Nephron (organoid): ENCODE measurements at regions not wholly inside any gene's neighbourhood (a gene's known extent, or its start where the extent isn't known, plus 50 kb on each side); places are given as distances from the start of the nearest gene placed in this dataset.

Source experiments
- H3K27ac Mint-ChIP-seq, 3 experiments: 2 replicates each; pipeline ENCODE4 v1.8.0; 2020; ENCODE audit warnings: mixed read lengths in 3 of 3, mild to moderate bottlenecking in 2 of 3, moderate library complexity in 1 of 3
- H3K27me3 Mint-ChIP-seq: 2 replicates; pipeline ENCODE4 v1.8.0; 2021; ENCODE audit warnings: low read depth, mild to moderate bottlenecking, moderate library complexity, mixed read lengths
- H3K36me3 Mint-ChIP-seq: 2 replicates; pipeline ENCODE4 v1.8.0; 2020; ENCODE audit warnings: low read depth, mixed read lengths
- H3K4me1 Mint-ChIP-seq: 2 replicates; pipeline ENCODE4 v1.8.0; 2020; ENCODE audit warnings: mixed read lengths
- H3K4me3 Mint-ChIP-seq, 3 experiments: 2 replicates each; pipeline ENCODE4 v1.8.0; 2020; ENCODE audit warnings: mild to moderate bottlenecking in 3 of 3, mixed read lengths in 3 of 3, moderate library complexity in 2 of 3
- H3K9me3 Mint-ChIP-seq: 2 replicates; pipeline ENCODE4 v1.8.0; 2020; ENCODE audit warnings: mixed read lengths
- TF ChIP-seq, protein P1 (sequence below), 3 experiments: fragments of 200-600 bp; sonication (generic); IDR thresholded peaks; one replicate each; pipeline ENCODE4 v1.5.0; 2021; ENCODE audit warnings: antibody characterized with exemption in 3 of 3; ENCODE audit not compliant: unreplicated experiment in 3 of 3

DNA sequence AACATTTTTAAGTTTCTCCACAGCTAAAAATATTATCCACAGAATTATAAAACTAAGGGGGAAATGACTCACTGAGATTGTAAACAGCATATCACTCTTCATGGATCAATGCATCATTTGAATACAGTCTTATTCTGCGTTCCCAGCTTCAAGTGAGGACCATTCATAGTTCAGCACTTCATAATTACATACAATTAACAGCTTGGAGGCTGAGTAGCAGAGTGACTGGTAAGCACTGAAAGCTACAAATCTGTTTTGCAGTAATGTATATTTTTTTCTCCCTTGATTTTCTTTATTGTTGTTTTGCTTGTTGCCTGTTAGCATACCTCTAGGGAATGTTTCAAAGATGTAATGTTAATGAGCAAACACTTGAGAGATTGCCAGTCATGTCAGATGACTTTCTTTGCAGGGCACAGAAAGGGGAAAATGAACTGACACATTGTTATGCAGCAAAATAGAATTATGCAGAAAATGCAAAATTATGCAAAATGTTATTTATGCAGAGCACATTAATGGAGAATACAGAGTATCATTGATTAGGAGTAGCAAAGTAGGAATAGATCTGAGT is 138.6 kb downstream of the RPS29 start:
- H3K4me1 Mint-ChIP-seq, result no peaks in the 10 kb centered on the region
- no peak overlapping the region for H3K4me3 Mint-ChIP-seq
- no peak overlapping the region for H3K27ac Mint-ChIP-seq
- H3K9me3 Mint-ChIP-seq, result peaks cover 9% of the 10 kb centered on the region
- H3K27me3 Mint-ChIP-seq, result no peaks in the 10 kb centered on the region
- no peaks in the 10 kb centered on the region for H3K36me3 Mint-ChIP-seq
- TF ChIP-seq, protein P1, sequence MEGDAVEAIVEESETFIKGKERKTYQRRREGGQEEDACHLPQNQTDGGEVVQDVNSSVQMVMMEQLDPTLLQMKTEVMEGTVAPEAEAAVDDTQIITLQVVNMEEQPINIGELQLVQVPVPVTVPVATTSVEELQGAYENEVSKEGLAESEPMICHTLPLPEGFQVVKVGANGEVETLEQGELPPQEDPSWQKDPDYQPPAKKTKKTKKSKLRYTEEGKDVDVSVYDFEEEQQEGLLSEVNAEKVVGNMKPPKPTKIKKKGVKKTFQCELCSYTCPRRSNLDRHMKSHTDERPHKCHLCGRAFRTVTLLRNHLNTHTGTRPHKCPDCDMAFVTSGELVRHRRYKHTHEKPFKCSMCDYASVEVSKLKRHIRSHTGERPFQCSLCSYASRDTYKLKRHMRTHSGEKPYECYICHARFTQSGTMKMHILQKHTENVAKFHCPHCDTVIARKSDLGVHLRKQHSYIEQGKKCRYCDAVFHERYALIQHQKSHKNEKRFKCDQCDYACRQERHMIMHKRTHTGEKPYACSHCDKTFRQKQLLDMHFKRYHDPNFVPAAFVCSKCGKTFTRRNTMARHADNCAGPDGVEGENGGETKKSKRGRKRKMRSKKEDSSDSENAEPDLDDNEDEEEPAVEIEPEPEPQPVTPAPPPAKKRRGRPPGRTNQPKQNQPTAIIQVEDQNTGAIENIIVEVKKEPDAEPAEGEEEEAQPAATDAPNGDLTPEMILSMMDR (IDR thresholded peaks at IDR 0.05; ENCODE audit: unreplicated experiment in 3 of 3), result no peak

DNA sequence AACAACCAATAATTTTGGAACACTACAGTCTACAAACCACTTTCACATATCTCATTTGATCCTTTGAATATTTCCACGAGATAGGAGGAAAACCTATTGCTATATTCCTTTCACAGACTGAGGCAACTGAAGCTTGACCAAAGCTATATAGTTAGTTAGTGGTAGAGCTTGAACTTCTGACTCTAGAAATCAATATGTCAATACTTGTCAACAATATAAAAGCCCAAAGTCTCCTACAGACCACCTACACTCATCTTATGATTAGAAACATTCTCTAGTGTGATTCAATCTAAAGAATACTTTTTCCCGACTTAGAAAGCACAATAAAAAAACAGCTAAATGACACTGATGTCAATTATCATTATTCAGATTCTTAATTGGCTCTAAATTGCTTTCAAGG is 139.4 kb downstream of the RPS29 start:
- Mint-ChIP-seq H3K4me3 (no peak overlapping the region), H3K4me1 (no peaks in the 10 kb centered on the region), H3K36me3 (no peaks in the 10 kb centered on the region), H3K27me3 (no peaks in the 10 kb centered on the region), H3K9me3 (peaks cover 9% of the 10 kb centered on the region), H3K27ac (no peak overlapping the region)
- TF ChIP-seq, protein P1 (IDR thresholded peaks at IDR 0.05; ENCODE audit: unreplicated experiment in 3 of 3), result no peak

DNA sequence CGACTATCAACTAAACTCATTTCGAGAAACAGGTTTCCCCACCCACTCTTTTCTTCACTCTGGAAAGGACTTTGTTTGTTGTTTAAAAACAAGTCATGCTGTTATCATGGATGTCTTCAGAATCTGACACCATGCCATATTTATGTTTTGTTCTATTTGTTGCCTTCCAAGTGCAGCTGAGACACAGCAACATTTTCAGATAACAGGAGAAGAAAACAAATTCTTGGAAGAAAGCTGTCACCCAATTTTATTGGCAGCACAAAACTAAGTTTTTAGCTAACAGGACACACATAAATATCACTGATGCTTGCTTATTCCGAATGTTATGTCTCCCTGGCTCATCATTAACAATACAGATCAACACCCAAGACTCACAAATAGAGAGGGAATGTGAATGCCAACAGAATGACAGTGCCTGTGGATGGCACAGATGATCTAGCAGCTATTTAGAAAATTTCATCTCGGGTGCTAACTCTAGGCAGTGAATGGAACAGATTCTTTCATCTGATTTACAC is 147.9 kb downstream of the RPS29 start:
- no peaks in the 10 kb centered on the region for H3K27me3 Mint-ChIP-seq
- peaks cover 17% of the 10 kb centered on the region for H3K9me3 Mint-ChIP-seq
- H3K36me3 Mint-ChIP-seq, result no peaks in the 10 kb centered on the region
- H3K27ac Mint-ChIP-seq, result no peak overlapping the region
- TF ChIP-seq, protein P1 (IDR thresholded peaks at IDR 0.05; ENCODE audit: unreplicated experiment in 3 of 3), result no peak
- H3K4me1 Mint-ChIP-seq, result no peaks in the 10 kb centered on the region
- H3K4me3 Mint-ChIP-seq, result no peak overlapping the region

DNA sequence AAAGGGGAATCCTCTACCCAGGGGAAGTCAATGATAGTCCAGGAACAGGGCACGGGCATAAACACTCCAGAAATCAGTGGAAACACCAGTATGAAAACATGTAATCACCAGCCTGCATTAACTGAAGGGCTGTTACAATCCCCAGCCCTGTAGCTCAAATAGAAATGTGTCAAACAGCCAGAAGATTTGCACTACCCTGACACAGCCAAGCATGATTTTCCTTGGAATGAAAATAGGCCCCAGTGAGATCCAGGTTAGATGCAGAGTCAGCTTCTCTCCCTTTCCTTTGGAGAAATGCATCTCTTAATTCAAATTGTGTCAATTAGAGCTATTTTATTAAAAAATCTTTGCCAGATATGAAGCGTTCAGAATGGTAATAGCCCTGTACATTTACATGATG is 158.1 kb downstream of the RPS29 start:
- TF ChIP-seq, protein P1 (IDR thresholded peaks at IDR 0.05; ENCODE audit: unreplicated experiment in 3 of 3), result no peak
- H3K36me3 Mint-ChIP-seq, result peaks cover 5% of the 10 kb centered on the region
- H3K4me3 Mint-ChIP-seq, result no peak overlapping the region
- no peaks in the 10 kb centered on the region for H3K27me3 Mint-ChIP-seq
- peaks cover 23% of the 10 kb centered on the region for H3K9me3 Mint-ChIP-seq
- no peak overlapping the region for H3K27ac Mint-ChIP-seq
- no peaks in the 10 kb centered on the region for H3K4me1 Mint-ChIP-seq

DNA sequence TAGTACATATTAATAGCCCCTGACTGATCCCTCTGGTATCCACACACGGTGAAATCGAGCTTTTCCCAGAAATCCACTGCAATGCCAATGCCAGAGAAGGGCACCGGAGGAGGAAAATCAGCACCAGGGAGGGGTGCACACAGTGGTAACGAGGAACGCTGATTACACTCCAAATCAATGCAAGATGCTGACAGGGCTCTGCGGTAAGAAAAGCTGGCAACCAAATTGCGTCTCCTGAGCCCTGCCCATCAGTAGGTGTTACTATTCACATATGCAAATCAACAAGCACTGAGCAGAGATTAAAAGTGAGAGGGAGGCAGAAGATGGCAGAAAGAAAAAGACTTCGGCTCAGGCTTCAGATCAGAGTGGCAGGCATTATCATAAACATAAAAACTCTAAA is 159.1 kb downstream of the RPS29 start:
- TF ChIP-seq, protein P1 (IDR thresholded peaks at IDR 0.05; ENCODE audit: unreplicated experiment in 3 of 3), result no peak
- Mint-ChIP-seq H3K27ac (no peak overlapping the region), H3K9me3 (peaks cover 15% of the 10 kb centered on the region), H3K36me3 (peaks cover under 1% of the 10 kb centered on the region), H3K4me3 (no peak overlapping the region), H3K4me1 (no peaks in the 10 kb centered on the region), H3K27me3 (no peaks in the 10 kb centered on the region)

DNA sequence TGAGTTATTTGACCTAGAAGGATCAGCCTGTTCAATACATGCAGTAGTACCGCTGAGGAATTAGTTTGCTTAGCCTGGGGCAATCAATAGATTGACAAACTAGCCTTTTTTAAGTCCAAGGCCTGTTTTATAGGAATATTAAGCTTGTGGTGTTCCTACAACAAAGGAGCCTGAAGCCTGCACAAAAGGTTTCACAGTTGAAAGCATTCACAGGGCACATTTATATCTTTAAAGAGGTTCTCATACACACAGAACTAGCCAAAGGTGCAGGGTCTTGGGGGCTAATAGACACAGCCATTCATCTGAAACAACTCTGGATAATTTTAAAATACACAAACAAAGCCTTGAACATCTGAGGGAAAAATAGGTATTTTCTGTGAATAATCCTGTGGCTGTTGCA is 160.3 kb downstream of the RPS29 start:
- Mint-ChIP-seq H3K9me3 (peaks cover 10% of the 10 kb centered on the region), H3K4me3 (no peak overlapping the region), H3K36me3 (no peaks in the 10 kb centered on the region), H3K27ac (no peak overlapping the region), H3K4me1 (no peaks in the 10 kb centered on the region), H3K27me3 (no peaks in the 10 kb centered on the region)
- TF ChIP-seq, protein P1 (IDR thresholded peaks at IDR 0.05; ENCODE audit: unreplicated experiment in 3 of 3), result no peak
